ENCODE measurements at regions not wholly inside any gene's neighbourhood (a gene's known extent, or its start where the extent isn't known, plus 50 kb on each side); places are given as distances from the start of the nearest gene placed in this dataset.

GRCh38 chr7:46383605-46384004 is 462.5 kb upstream of the IGFBP3 start:
- DNase-seq (ENCODE audit: low read depth), result peak; percentile 80

DNA sequence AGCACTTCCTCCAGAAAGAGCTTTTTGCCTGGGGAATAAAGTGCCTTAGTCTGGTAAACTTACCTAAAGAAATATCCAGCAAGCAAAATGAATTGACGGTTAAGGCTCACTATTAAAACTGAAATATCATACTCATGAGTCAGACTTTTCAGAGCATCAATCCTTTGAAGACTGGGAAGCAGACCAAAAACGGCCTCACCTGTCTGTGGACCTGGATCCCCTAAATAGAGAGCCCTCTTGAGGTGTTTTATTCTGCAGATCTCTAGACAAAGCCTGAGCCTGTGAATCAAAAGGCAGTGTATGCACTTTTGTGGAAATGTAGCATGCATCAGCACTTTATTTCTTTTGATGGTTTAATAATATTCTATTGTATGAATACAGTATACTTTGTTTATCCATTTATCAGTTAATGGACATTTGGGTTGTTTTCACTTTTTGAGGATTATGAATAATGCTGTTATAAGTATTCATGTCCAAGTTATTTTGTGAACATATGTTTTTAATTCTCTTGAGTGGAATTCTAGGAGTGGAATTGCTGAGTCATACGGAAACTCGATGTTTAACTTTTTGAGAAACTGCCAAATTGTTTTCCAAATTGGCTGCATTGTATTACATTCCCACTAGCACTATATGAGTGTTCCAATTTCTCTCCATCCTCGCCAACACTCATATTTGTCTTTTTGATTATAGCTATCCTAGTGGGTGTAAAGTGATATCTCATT is 449.0 kb upstream of the IGFBP3 start:
- DNase-seq (ENCODE audit: low read depth), result peak; percentile 88

GRCh38 chr7:46368871-46369270 is 447.8 kb upstream of the IGFBP3 start:
- no peak for DNase-seq (ENCODE audit: low read depth)

- DNase-seq (ENCODE audit: low read depth), result no peak
Observed at GRCh38 chr7:46366526-46366925, 445.5 kb upstream of the IGFBP3 start.

- no peak for DNase-seq (ENCODE audit: low read depth)
Observed at GRCh38 chr7:46363688-46364087, 442.6 kb upstream of the IGFBP3 start.

DNA sequence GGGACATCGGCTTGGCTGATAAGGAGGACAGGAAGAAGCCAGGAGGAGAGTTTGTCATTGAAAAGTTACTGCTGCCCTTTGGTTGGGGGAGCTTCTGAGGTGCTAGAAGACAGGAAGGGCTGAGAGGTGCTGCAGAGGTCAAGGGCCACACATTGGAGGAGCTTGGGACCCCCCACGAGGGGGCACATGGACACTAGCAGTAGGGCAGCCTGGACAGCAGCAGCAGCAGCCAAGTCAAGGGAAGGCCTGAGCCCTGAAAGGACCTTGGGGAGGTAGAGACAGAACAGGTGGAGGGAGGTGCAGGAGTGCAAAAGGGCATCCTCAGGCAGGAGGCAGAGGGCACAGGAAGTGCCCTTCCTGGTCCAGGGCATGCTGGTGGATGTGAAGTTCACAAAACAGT is 439.7 kb upstream of the IGFBP3 start:
- DNase-seq (ENCODE audit: low read depth), result no peak

GRCh38 chr7:46360296-46360695 is 439.2 kb upstream of the IGFBP3 start:
- no peak for DNase-seq (ENCODE audit: low read depth)

GRCh38 chr7:46357851-46358250 is 436.8 kb upstream of the IGFBP3 start:
- DNase-seq (ENCODE audit: low read depth), result no peak

GRCh38 chr7:46357290-46357689 is 436.2 kb upstream of the IGFBP3 start:
- no peak for DNase-seq (ENCODE audit: low read depth)

DNA sequence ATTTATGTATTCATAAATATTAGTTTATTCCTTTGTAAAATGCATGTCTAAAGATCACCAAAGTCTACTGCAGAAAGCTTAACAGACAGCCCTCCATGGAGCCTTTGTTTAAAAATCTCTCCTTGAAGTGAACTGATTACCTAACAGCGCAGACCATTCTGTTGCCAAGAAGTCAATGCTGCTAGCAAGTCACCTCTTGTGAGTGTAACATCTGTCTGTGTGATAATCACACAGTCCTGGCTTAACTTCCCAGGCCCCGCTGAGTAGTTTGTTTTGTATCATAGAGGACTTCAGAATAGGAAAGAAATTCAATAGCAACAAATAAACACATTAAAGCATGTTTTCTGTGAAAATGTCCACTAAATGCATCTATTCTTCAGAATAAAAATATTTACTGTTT is 435.3 kb upstream of the IGFBP3 start:
- no peak for DNase-seq (ENCODE audit: low read depth)

DNA sequence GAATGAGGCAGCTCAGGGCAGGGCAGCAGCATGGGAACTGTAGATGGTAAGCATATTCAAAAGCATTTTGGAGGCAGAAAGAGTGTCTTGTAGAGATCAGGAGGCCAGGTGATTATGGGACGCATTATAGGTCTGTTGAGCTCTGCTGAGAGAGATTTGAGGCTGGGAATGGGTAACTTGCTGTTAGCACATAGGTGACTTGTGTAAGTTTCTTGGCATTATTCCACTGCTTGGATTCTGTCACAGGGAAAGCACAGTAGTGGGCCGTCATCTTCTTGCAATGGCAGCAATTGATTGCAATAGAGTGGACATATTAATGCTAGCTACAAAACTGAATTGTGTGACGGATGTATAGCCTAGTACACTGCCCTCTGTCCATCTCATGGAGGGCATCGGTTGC is 434.3 kb upstream of the IGFBP3 start:
- DNase-seq (ENCODE audit: low read depth), result no peak

GRCh38 chr7:46352004-46352954 is 431.2 kb upstream of the IGFBP3 start:
- peak; percentile 73 for DNase-seq (ENCODE audit: low read depth)

GRCh38 chr7:46349490-46349889 is 428.4 kb upstream of the IGFBP3 start:
- DNase-seq (ENCODE audit: low read depth), result no peak

DNA sequence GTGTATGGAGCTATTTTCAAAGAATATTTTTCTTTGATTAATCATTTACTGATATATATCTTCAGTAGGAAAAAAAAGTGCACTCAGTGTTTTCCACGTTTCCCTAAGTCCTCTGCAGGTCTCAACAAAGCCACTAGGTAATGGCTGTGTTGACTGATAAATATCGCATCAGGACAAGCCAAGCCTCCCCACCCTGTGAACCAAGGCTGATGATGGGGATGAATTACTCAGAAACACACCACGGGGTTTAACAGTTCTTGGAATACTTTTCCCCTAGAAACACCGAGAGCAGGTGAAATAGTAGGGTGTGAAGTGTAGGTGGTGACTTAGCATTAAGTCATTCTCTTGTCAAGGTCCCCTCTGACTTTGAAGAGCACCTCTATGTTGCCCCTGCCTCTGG is 423.5 kb upstream of the IGFBP3 start:
- no peak for DNase-seq (ENCODE audit: low read depth)

DNA sequence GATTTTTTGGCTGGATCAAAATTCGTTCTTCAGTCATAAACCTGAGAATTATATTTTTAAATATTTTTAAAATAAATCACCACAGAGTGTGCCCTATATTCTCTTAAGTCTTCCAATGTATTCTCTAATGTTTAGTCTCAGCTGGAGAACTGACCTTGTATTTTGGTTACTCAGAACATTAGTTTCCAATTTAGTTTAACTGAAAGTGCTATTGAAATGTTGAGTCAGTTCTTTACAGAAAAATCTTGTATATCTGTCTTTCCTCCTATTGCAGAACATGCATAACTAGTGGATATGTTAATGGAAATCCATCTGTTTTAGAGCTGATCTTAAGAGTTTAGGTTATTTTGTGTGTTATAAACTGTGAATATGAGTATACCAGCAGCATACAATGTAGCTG is 422.7 kb upstream of the IGFBP3 start:
- no peak for DNase-seq (ENCODE audit: low read depth)

GRCh38 chr7:46322937-46323336 is 401.9 kb upstream of the IGFBP3 start:
- DNase-seq (ENCODE audit: low read depth), result no peak

DNA sequence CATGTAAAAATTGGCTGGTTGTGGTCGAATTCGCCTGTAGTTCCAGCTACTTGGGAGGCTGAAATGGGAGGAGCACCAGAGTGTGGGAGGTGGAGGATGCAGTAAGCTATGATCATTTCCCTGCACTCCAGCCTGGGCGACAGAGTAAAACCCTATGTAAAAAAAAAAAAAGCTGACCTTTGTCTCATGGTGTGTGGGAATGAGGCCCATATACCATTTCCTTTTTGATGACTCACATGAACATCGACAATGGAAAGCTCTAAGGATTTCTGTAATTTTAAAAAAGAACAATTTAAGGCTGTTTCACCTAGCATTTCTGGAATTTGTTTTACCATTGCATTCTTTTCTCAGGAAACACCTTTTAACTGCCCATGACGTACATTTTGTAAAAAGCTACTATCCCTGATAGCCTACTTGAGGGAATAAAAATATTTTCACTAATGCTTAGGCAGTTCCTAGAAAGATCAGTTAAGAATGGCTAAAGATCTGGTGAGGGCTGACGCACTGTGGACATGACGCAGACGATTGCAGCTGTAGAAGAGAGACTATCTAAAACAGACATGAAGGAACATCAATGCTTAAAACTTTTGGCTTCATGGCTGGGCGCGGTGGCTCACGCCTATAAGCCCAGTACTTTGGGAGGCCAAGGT is 400.6 kb upstream of the IGFBP3 start:
- DNase-seq (ENCODE audit: low read depth), result peak; percentile 55

DNA sequence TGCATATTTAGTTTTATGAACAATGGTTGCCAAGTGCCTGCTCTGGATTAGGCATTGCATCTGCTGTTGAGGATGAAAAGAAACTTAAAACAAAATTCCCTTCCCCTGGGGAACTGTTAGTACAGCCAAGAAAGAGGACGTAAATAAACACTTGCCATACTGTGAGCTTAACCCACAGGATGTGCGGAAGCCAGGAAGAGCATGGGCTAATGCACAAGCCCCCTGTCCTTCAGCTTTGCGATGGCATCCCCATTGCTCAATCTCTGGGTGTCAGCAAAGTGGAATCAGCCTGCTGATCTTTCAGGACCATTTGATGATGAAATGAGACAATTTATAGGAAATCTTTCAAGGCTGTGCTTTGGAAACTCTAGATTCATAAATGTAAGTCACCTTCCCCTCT is 399.9 kb upstream of the IGFBP3 start:
- no peak for DNase-seq (ENCODE audit: low read depth)

GRCh38 chr7:46319841-46320240 is 398.8 kb upstream of the IGFBP3 start:
- DNase-seq (ENCODE audit: low read depth), result peak; percentile 12

- DNase-seq (ENCODE audit: low read depth), result peak; percentile 23
Observed at GRCh38 chr7:46318276-46318675, 397.2 kb upstream of the IGFBP3 start.

DNA sequence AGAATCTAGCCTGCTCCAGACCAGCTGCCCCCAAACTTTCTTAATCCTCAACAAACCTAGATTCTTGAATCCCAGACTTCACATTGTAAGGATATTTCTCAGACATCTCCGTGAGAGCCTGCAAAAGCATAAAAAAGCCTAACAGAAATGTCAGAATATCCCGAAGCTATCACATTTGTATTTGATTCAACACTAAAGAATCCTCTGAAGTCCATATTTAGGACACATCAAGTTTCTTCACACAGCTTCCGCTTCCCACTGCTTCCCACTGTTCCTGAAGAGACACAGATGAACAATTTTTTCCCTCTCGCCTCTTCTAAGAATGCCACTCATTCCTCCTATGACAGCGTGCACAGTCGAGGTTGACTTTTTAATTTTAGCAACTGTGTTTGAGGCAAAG is 396.2 kb upstream of the IGFBP3 start:
- no peak for DNase-seq (ENCODE audit: low read depth)

- DNase-seq (ENCODE audit: low read depth), result peak; percentile 49
Observed at GRCh38 chr7:46315891-46316290, 394.8 kb upstream of the IGFBP3 start.

DNA sequence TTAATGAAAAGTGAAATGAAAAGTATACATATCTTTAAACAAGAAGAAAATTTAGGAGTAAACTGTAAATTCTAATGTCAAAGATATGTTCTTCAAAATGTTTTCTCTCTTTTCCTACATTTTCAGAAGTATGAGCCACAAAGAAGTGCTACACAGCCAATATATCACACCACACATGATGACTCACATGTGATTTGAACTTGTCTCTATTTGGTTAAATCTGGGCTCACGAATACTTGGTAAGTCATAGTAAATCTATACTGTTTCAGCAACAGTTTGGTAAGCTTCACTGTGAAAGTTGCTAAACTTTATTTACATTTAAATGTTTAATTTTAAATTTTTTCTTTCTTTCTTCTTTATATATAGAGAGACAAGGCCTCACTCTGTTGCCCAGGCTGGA is 380.6 kb upstream of the IGFBP3 start:
- peak; percentile 50 for DNase-seq (ENCODE audit: low read depth)
